ENCODE measurements at regions not wholly inside any gene's neighbourhood (a gene's known extent, or its start where the extent isn't known, plus 50 kb on each side); places are given as distances from the start of the nearest gene placed in this dataset.

DNA sequence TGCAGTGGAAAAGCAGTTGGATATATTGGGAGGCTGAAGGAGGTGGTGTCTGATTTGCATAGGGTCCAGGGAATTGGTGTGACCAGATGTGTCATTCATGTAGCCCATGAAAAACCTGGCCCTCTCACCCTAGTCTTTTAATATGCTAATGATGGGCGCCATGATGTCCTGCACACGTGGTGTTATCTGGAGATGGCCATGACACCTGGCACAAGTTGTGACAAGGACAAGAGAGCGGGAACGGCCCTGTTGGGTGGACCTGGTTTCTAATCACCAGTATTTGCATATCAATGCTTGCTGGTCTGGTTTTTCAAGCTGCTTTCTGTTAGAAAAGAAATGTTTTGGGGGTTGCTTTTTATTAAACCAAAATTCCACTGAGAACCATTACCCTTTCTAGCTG lies 87.4 kb downstream of the ZXDA start:
- no CpG with 5 or more reads among the region's 4 CpGs for WGBS (ENCODE audit: low lambda C conversion rate)
- BruUV-seq (replicated peaks) = no TSS peak
- no peak overlapping the region for H3K4me3 ChIP-seq (replicated peaks in 1 of 3; ENCODE audit: insufficient read depth in 1 of 3, low read depth in 2 of 3, low read length in 3 of 3)
- in situ Hi-C loops (cut with HindIII; ENCODE audit: extremely low pct_ligation_motif_present, low pct_unique_long_range_greater_than_20kb) = loop anchor here (25.0 kb wide), 1 partner anchor 89 kb away; the partner anchor contains the start of gene ZXDA
- ATAC-seq (no peak), DNase-seq (ENCODE audit: low spot score) (no peak), FAIRE-seq (no peak)
- no peak overlapping the region for H3K27ac ChIP-seq (ENCODE audit: extremely low read length, insufficient read depth, low read length)
- H3K9me3 ChIP-seq (ENCODE audit: low read length) = no peaks in the 10 kb centered on the region
- H3K79me2 ChIP-seq (ENCODE audit: insufficient read depth, low read length) = no peaks in the 10 kb centered on the region
- H4K20me1 ChIP-seq (ENCODE audit: insufficient read depth, low read length) = no peaks in the 10 kb centered on the region
- TF ChIP-seq SRSF9 (IDR thresholded peaks at IDR 0.05; ENCODE audit: borderline replicate concordance, insufficient read depth, low read depth, low read length, poor library complexity, severe bottlenecking) (no peak), ZBTB21 (CRISPR knock-in tag; IDR thresholded peaks at IDR 0.05) (no peak), ZNF546 (CRISPR knock-in tag; conservative IDR thresholded peaks at IDR 0.05) (no peak), ZNF256 (CRISPR knock-in tag; conservative IDR thresholded peaks at IDR 0.05) (no peak), ZNF460 (CRISPR knock-in tag; IDR thresholded peaks at IDR 0.05; ENCODE audit: borderline replicate concordance) (no peak), HNRNPLL (IDR thresholded peaks at IDR 0.05; ENCODE audit: low read depth, low read length, poor library complexity, severe bottlenecking) (no peak), CHD4 (IDR thresholded peaks at IDR 0.05; ENCODE audit: borderline replicate concordance, low read length) (no peak), ZNF329 (CRISPR knock-in tag; IDR thresholded peaks at IDR 0.05; ENCODE audit: low read depth) (no peak), SRF (IDR thresholded peaks at IDR 0.05; ENCODE audit: low read depth, low read length) (no peak), ZFP62 (CRISPR knock-in tag; IDR thresholded peaks at IDR 0.05) (no peak), GABPA (IDR thresholded peaks at IDR 0.05; ENCODE audit: low read depth, low read length) (no peak), GABPA (CRISPR knock-in tag; IDR thresholded peaks at IDR 0.05; ENCODE audit: low read depth) (no peak), ARNT2 (CRISPR knock-in tag; IDR thresholded peaks at IDR 0.05; ENCODE audit: low read depth) (no peak), POLR2G (IDR thresholded peaks at IDR 0.05; ENCODE audit: low read depth, low read length) (no peak)
- TF ChIP-seq, protein P1, sequence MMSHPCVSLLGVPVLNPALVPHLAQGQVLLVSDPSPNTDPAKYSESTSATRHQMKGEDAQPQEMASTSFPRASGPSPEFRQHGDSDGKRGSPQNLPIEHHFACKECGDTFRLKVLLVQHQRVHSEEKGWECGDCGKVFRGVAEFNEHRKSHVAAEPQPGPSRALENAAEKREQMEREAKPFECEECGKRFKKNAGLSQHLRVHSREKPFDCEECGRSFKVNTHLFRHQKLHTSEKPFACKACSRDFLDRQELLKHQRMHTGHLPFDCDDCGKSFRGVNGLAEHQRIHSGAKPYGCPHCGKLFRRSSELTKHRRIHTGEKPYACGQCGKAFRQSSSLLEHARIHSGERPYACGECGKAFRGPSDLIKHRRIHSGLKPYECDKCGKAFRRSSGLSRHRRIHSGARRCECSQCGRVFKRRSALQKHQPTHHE (CRISPR knock-in tag; IDR thresholded peaks at IDR 0.05; ENCODE audit: borderline replicate concordance) = no peak
- TF ChIP-seq, protein P2, sequence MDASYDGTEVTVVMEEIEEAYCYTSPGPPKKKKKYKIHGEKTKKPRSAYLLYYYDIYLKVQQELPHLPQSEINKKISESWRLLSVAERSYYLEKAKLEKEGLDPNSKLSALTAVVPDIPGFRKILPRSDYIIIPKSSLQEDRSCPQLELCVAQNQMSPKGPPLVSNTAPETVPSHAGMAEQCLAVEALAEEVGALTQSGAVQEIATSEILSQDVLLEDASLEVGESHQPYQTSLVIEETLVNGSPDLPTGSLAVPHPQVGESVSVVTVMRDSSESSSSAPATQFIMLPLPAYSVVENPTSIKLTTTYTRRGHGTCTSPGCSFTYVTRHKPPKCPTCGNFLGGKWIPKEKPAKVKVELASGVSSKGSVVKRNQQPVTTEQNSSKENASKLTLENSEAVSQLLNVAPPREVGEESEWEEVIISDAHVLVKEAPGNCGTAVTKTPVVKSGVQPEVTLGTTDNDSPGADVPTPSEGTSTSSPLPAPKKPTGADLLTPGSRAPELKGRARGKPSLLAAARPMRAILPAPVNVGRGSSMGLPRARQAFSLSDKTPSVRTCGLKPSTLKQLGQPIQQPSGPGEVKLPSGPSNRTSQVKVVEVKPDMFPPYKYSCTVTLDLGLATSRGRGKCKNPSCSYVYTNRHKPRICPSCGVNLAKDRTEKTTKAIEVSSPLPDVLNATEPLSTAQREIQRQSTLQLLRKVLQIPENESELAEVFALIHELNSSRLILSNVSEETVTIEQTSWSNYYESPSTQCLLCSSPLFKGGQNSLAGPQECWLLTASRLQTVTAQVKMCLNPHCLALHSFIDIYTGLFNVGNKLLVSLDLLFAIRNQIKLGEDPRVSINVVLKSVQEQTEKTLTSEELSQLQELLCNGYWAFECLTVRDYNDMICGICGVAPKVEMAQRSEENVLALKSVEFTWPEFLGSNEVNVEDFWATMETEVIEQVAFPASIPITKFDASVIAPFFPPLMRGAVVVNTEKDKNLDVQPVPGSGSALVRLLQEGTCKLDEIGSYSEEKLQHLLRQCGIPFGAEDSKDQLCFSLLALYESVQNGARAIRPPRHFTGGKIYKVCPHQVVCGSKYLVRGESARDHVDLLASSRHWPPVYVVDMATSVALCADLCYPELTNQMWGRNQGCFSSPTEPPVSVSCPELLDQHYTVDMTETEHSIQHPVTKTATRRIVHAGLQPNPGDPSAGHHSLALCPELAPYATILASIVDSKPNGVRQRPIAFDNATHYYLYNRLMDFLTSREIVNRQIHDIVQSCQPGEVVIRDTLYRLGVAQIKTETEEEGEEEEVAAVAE (CRISPR knock-in tag; IDR thresholded peaks at IDR 0.05; ENCODE audit: borderline replicate concordance) = no peak
- TF ChIP-seq, protein P3, sequence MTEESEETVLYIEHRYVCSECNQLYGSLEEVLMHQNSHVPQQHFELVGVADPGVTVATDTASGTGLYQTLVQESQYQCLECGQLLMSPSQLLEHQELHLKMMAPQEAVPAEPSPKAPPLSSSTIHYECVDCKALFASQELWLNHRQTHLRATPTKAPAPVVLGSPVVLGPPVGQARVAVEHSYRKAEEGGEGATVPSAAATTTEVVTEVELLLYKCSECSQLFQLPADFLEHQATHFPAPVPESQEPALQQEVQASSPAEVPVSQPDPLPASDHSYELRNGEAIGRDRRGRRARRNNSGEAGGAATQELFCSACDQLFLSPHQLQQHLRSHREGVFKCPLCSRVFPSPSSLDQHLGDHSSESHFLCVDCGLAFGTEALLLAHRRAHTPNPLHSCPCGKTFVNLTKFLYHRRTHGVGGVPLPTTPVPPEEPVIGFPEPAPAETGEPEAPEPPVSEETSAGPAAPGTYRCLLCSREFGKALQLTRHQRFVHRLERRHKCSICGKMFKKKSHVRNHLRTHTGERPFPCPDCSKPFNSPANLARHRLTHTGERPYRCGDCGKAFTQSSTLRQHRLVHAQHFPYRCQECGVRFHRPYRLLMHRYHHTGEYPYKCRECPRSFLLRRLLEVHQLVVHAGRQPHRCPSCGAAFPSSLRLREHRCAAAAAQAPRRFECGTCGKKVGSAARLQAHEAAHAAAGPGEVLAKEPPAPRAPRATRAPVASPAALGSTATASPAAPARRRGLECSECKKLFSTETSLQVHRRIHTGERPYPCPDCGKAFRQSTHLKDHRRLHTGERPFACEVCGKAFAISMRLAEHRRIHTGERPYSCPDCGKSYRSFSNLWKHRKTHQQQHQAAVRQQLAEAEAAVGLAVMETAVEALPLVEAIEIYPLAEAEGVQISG (CRISPR knock-in tag; IDR thresholded peaks at IDR 0.05) = no peak
- POLR2A ChIA-PET = no interaction called here
- CTCF ChIA-PET (ENCODE audit: low intra/inter-chr PET ratio, low total read pairs) = interaction anchor here (1.8 kb wide), 1 partner anchor 203 kb away, joined by 14 read pairs; no protein-coding TSS in a partner anchor
- no peak overlapping the region for H2AFZ ChIP-seq (ENCODE audit: low read length)
- H3K27me3 ChIP-seq (ENCODE audit: control insufficient read depth in 1 of 2, insufficient read depth in 2 of 2, low read length in 2 of 2) = no peaks in the 10 kb centered on the region
- H3K4me2 ChIP-seq (ENCODE audit: low read depth, low read length) = no peak overlapping the region
- intact Hi-C loops (cut with micrococcal nuclease; ENCODE audit: unreplicated experiment) = no loop called here
- H3K36me3 ChIP-seq (replicated peaks in 1 of 2; ENCODE audit: control insufficient read depth in 1 of 2, insufficient read depth in 2 of 2, low read length in 2 of 2) = no peaks in the 10 kb centered on the region
- H3K4me1 ChIP-seq (ENCODE audit: insufficient read depth, low read length) = no peaks in the 10 kb centered on the region
- no peak overlapping the region for H3K9ac ChIP-seq (ENCODE audit: insufficient read depth, low read depth, low read length)
